ENCODE measurements at regions not wholly inside any gene's neighbourhood (a gene's known extent, or its start where the extent isn't known, plus 50 kb on each side); places are given as distances from the start of the nearest gene placed in this dataset.

- TF ChIP-seq POLR2A (IDR thresholded peaks at IDR 0.05) (no peak), CTCF (IDR thresholded peaks at IDR 0.05) (no peak)
These were observed 612.6 kb downstream of the AACS start for GRCh38 chr12:125677829-125678228.
